Ovary (tissue), 7 donors: ENCODE measurements at regions not wholly inside any gene's neighbourhood (a gene's known extent, or its start where the extent isn't known, plus 50 kb on each side); places are given as distances from the start of the nearest gene placed in this dataset.

Experiments used
- DNase-seq, 5 donors: peaks; one replicate each; pipeline ENCODE4 v3.0.0-alpha.2; 2019 to 2020
- H3K27ac ChIP-seq, 2 donors: fragments of 200-600 bp; one replicate each; pipeline versions ENCODE4 v1.5.1 to v1.8.0; 2019 to 2022
- H3K27me3 ChIP-seq: fragments of 200-600 bp; one replicate; pipeline ENCODE4 v1.8.0; 2022
- H3K36me3 ChIP-seq: fragments of 200-600 bp; sonication (generic); one replicate; pipeline ENCODE4 v1.5.1; 2019
- H3K4me1 ChIP-seq: one replicate; pipeline ENCODE4 v1.8.1; 2013; ENCODE audit warnings: mild to moderate bottlenecking, moderate library complexity; ENCODE audit not compliant: insufficient read depth
- H3K4me3 ChIP-seq: fragments of 200-600 bp; sonication (generic); one replicate; pipeline ENCODE4 v1.5.1; 2017
- H3K9me3 ChIP-seq, 2 donors: fragments of 200-600 bp in 1 of 2; sonication (generic) in 1 of 2; one replicate each; pipeline versions ENCODE4 v1.5.1 to v1.8.1; 2013 to 2019; ENCODE audit warnings: mild to moderate bottlenecking in 1 of 2, moderate library complexity in 1 of 2
- CTCF ChIP-seq, 3 donors: fragments of 450-650 bp in 2 of 3; fragments of 200-600 bp in 1 of 3; IDR thresholded peaks; one replicate each; pipeline versions ENCODE4 v1.5.1 to v1.8.0; 2016 to 2022; ENCODE audit warnings: antibody characterized with exemption in 3 of 3, mild to moderate bottlenecking in 1 of 3
- EP300 ChIP-seq: sonication (generic); formaldehyde crosslinking; IDR thresholded peaks from one replicate; pipeline ENCODE4 v1.6.1; 2017; ENCODE audit warnings: antibody characterized with exemption
- POLR2A ChIP-seq: fragments of 450-650 bp; IDR thresholded peaks from one replicate; pipeline ENCODE4 v1.6.1; 2017; ENCODE audit warnings: antibody characterized with exemption, mild to moderate bottlenecking, moderate library complexity
- WGBS, 3 donors: extraction: QIAGEN DNeasy Blood & Tissue Kit in 1 of 3; methylation state at CpG; one replicate each; pipeline versions ENCODE4 v1.1.5 to v1.1.7; 2013 to 2017; 5-methylcytosine and 5-hydroxymethylcytosine counted together
- intact Hi-C, 4 donors: fragments of 100-400 bp; cut with DNase I; formaldehyde crosslinking; loops; one replicate each; pipeline versions ENCODE4 v1.11.0 to v1.15.1; 2022 to 2023
- donor health status: DM: no; HTN: no; CAD: no; lungs with moderate emphysema.
- donor health status: DM: no; HTN: no; CAD: no.
- donor health status: Bipolar disorder and iron deficiency.
- donor health status: DM: no; HTN: no; CAD: no.
- donor health status: DM: yes; HTN: yes; CAD: no.

DNA sequence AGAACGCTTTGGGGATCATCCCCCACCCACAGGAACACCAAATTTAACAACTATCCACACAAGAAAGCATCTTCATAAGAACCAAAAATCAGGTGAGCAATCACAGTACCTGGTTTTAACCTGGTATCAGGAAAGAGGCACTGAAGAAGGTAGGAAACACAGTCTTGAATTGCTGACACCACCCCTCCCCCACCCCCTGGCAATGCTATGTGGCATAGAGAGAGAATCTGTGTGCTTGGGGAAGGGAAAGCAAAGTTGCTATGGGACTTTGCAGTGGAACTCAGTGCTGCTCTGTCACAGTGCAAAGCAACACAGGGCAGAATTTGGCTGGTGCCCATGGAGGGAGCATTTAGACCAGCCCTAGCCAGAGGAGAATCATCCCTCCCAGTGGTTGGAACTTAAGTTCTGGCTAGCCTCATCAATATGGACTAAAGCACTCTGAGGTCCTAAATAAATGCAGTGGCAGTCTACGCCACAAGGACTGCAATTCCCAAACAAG lies 565.5 kb downstream of the EPM2A start:
- no peak for DNase-seq
- Histone ChIP-seq H3K36me3 (no peaks in the 10 kb centered on the region), H3K9me3 (no peaks in the 10 kb centered on the region), H3K4me3 (no peak overlapping the region), H3K27me3 (no peaks in the 10 kb centered on the region), H3K4me1 (no peaks in the 10 kb centered on the region), H3K27ac (no peak overlapping the region)
- TF ChIP-seq POLR2A (no peak), CTCF (IDR thresholded peaks at IDR 0.05) (no peak), EP300 (no peak)
- intact Hi-C loops: no loop called here
- 85 to 88% (median 87%) methylated on average over 2 of the region's 2 CpGs for WGBS, 3 donors

GRCh38 chr6:145175470-145175869 lies 559.9 kb downstream of the EPM2A start:
- Histone ChIP-seq H3K4me1 (no peaks in the 10 kb centered on the region), H3K4me3 (no peak overlapping the region), H3K9me3 (no peaks in the 10 kb centered on the region), H3K27ac (no peak overlapping the region), H3K36me3 (no peaks in the 10 kb centered on the region), H3K27me3 (no peaks in the 10 kb centered on the region)
- DNase-seq: no peak
- TF ChIP-seq CTCF (IDR thresholded peaks at IDR 0.05): no peak
- TF ChIP-seq POLR2A: no peak
- no peak for TF ChIP-seq EP300
- 76 to 85% (median 77%) methylated on average over 6 of the region's 6 CpGs for WGBS, 3 donors
- intact Hi-C loops: no loop called here

- Histone ChIP-seq H3K27ac (no peak overlapping the region), H3K4me1 (no peaks in the 10 kb centered on the region), H3K9me3 (no peaks in the 10 kb centered on the region), H3K36me3 (no peaks in the 10 kb centered on the region), H3K27me3 (no peaks in the 10 kb centered on the region), H3K4me3 (no peak overlapping the region)
- DNase-seq: no peak
- intact Hi-C loops: no loop called here
- WGBS, 3 donors: 84 to 85% (median 85%) methylated on average over 5 of the region's 5 CpGs
- no peak for TF ChIP-seq CTCF (IDR thresholded peaks at IDR 0.05)
- TF ChIP-seq POLR2A: no peak
- TF ChIP-seq EP300: no peak
These were observed 556.9 kb downstream of the EPM2A start for GRCh38 chr6:145178391-145178790.

GRCh38 chr6:145187491-145188206 lies 547.7 kb downstream of the EPM2A start:
- Histone ChIP-seq H3K27me3 (no peaks in the 10 kb centered on the region), H3K27ac (no peak overlapping the region), H3K36me3 (no peaks in the 10 kb centered on the region), H3K9me3 (no peaks in the 10 kb centered on the region), H3K4me3 (no peak overlapping the region), H3K4me1 (no peaks in the 10 kb centered on the region)
- intact Hi-C loops: no loop called here
- no peak for TF ChIP-seq CTCF (IDR thresholded peaks at IDR 0.05)
- no peak for TF ChIP-seq POLR2A
- TF ChIP-seq EP300: no peak
- no peak for DNase-seq
- WGBS, 3 donors: 51 to 62% (median 61%) methylated on average over 2 of the region's 2 CpGs
